ENCODE measurements at regions not wholly inside any gene's neighbourhood (a gene's known extent, or its start where the extent isn't known, plus 50 kb on each side); places are given as distances from the start of the nearest gene placed in this dataset.
"Not testable (repeated sequence)": the region's sequence is repeated elsewhere in the genome, so short reads cannot be mapped to it uniquely, and the experiment has no call there.

GRCh38 chr1:191350938-191351337, 807.3 kb upstream of the RGS18 start:
- no peak for DNase-seq (ENCODE audit: low read depth)

DNA sequence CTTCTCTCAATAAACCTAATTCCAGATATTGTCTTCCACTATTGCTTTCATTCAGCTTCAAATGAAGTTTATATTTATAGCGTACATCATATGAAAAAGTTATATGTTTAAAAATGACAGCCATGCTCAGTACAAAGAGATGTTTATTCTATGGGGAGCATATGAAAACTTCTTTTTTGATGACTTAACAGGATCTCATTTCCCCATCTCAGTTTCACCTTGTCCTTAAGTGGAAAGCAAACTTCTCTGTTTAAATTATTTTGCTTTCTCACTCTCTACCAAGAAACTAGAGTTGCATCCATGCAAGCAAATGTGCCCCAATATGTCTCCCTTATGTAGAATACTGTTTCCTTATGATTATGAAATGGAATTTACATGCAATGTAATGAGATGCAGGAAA, 799.5 kb upstream of the RGS18 start:
- no peak for DNase-seq (ENCODE audit: low read depth)

- DNase-seq (ENCODE audit: low read depth) = no peak
Measured at GRCh38 chr1:191366686-191367085, 791.6 kb upstream of the RGS18 start.

- DNase-seq (ENCODE audit: low read depth) = no peak
Measured at GRCh38 chr1:191368891-191369654, 789.2 kb upstream of the RGS18 start.

DNA sequence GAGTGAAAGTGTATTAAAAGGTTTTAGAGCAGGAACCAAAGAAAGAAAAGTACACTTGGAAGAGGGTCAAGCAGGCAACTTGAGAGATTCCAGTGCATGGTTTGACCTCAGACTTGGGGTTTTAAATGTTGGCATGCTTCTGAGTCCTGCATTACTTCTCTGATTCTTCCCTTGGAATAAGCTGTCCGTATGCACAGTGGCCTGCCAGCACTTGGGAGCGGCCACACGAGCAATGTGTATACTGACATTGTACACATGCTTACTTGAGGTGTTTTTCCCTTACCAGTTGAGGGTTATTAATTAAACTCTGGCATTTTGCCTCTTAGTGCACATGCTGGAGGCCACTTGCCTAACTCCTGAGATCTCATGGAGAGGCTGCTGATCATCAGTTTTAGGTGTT, 786.6 kb upstream of the RGS18 start:
- DNase-seq (ENCODE audit: low read depth) = no peak

- no peak for DNase-seq (ENCODE audit: low read depth)
Measured at GRCh38 chr1:191388283-191388682, 770.0 kb upstream of the RGS18 start.

DNA sequence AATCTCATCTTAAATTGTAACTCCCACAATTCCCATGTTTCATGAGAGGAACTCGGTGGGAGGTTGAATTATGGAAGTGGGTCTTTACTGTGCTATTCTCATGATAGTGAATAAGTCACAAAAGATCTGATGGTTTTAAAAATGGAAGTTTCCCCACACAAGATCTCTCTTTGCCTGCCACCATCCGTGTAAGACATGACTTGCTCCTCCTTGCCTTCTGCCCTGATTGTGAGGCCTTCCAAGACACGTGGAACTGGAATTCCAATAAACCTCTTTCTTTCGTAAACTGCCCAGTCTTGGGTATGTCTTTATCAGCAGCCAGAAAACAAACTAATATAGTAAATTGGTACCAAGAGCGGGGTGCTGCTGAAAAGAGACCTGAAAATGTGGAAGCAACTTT, 761.6 kb upstream of the RGS18 start:
- DNase-seq (ENCODE audit: low read depth) = no peak

- no peak for DNase-seq (ENCODE audit: low read depth)
Measured at GRCh38 chr1:191398551-191398950, 759.7 kb upstream of the RGS18 start.

GRCh38 chr1:191405417-191405816, 752.8 kb upstream of the RGS18 start:
- no peak for DNase-seq (ENCODE audit: low read depth)

GRCh38 chr1:191414981-191415640, 743.2 kb upstream of the RGS18 start:
- DNase-seq (ENCODE audit: low read depth) = no peak

DNA sequence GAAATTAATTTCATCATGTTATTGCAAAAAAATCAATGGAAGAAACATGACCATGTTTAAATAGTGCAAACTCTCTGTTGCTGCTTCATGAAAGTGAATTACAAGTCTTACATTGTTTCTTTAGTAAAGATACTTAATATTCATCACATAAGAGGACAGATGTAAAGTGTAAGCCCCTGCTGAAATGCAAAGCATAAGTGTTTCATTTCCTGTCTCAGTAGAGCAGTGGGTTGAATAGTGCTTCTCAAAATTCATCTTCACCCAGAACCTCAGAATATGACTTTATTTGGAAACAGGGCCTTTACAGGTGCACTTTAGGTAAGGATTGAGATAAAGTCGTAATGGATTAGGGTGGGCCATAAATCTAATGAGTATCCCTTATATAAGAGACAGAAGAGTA, 738.4 kb upstream of the RGS18 start:
- DNase-seq (ENCODE audit: low read depth) = no peak

DNA sequence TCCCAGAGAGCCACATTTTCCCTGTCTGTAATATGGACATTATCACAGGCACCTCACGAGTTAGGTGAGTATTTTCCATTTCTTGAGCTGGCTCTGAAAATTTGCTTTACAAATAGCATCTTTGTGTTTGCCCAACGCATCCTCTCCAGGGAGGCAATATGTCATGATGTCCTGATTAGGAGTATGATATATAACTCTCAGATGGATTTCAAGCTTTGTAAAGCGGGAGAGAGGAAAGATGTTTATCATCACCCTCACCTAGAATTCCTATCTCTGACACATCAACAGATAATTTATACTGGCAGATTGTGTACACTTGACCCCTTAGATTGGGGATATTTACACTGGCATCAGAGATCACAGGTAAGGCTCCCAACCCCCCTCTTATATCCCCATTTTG, 730.7 kb upstream of the RGS18 start:
- no peak for DNase-seq (ENCODE audit: low read depth)

DNA sequence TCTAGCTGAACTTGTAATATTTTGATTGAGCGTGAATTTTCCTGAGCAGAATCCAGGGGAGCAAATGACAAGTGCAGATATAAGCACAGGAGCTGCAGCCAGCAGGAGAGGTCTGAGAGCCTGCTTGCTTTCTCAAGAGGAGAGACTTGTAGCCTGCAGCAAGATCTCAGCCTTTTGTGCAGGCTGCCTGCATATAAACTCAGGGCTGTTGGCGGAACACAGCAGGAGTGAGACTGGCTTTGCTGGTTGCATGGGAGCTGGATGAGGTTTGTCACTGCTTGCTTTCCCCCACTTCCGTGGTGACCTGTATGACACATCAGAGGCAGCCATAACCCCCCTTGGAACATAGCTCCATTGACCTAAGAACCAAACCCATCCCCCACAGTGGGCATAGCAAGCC, 725.4 kb upstream of the RGS18 start:
- no peak for DNase-seq (ENCODE audit: low read depth)

GRCh38 chr1:191438979-191439378, 719.3 kb upstream of the RGS18 start:
- no peak for DNase-seq (ENCODE audit: low read depth)

- not testable (repeated sequence) for DNase-seq (ENCODE audit: low read depth)
Measured at GRCh38 chr1:191448279-191448678, 710.0 kb upstream of the RGS18 start.

DNA sequence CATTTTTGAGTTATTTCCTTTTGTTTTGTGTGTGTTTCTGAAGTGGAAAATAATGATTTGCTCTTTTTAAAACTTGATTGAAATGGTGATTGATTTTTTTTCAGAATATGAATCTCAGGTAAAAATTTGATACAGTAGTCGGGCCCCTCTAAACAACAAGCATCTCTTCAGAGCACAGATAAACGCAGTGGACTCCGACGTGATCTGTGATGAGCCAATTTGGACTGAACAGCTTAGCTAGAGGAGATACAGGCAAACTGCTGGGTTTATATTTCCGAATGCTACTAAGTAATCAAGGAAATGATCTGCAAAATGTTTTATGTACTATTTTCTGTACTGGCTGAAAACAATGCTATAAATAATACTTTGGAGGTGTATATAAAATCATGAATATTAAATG, 705.7 kb upstream of the RGS18 start:
- DNase-seq (ENCODE audit: low read depth) = no peak

- no peak for DNase-seq (ENCODE audit: low read depth)
Measured at GRCh38 chr1:191453487-191453886, 704.8 kb upstream of the RGS18 start.

DNA sequence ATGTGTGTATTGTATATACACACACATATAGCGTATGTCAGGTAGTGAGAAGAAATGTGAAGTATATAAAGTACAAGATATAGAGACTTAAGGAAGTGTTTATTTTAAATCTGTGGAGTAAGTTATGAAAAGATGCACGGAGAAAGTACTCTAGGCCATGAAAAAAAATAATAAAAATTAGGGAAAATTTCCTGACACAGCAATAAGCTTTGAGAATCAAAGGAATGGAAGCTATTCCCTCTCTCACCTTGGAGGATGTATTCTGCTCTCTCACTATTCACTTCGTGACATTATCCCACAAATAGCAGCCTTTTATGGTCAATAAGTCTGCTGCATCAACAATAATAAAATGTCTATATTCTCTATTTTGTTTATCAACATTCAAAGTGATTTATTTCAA, 700.4 kb upstream of the RGS18 start:
- DNase-seq (ENCODE audit: low read depth) = no peak

- no peak for DNase-seq (ENCODE audit: low read depth)
Measured at GRCh38 chr1:191460234-191460633, 698.0 kb upstream of the RGS18 start.

DNA sequence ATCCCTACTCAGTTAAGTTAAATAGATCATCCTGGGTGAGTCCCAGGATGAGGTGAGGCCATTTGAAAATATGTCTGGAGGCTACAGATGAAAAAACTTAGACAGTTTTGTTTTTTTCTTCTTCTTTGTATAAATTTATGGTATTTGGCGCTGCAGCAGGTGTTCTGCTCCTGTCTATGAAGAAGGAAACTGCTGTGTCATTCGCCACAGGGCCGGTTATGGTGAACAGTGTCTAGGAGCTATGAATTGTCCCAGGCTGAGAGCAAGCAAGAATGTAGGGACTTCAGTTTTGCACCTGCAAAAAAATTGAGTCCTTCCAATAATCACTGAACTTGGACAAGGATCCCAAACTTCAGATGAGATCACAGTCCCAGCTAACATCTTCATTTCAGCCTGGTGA, 674.3 kb upstream of the RGS18 start:
- no peak for DNase-seq (ENCODE audit: low read depth)

DNA sequence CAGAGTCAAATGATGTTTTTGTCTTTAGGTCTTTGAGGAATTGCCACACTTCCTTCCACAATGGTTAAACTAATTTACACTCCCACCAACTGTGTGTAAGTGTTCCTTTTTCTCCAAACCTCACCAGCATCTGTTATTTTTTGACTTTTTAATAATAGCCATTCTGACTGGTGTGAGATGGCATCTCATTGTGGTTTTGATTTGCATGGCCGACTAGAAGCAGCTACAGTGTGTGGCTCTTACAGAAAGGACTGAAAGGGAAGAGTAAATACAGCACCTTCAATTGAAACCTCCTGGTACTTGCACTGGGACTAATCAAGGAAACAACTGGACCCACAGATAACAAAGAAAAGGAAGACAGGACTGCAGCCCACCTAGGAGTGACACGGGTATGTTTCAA, 668.0 kb upstream of the RGS18 start:
- DNase-seq (ENCODE audit: low read depth) = no peak

GRCh38 chr1:191495040-191495439, 663.2 kb upstream of the RGS18 start:
- DNase-seq (ENCODE audit: low read depth) = no peak

GRCh38 chr1:191498318-191498717, 659.9 kb upstream of the RGS18 start:
- no peak for DNase-seq (ENCODE audit: low read depth)

DNA sequence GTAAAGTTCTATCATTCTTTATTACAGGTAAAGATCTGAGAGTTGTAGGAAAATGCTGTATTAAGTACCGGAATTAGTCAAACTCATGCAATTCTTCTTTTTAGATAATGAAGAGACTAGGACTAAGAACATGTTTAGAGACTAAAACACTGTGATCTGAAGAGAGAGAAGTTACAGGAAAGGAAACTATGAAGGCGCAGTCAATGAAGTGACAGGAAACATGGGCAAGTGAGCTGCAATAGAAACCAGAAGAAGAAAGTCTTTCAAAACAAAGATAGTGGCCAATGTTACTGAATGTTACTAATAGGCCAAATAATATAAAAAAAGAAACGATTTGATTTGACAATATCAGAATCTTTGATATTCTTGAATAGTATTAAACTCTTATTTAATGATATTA, 659.4 kb upstream of the RGS18 start:
- no peak for DNase-seq (ENCODE audit: low read depth)

All from GM04503 (cell line).